ENCODE measurements at regions not wholly inside any gene's neighbourhood (a gene's known extent, or its start where the extent isn't known, plus 50 kb on each side); places are given as distances from the start of the nearest gene placed in this dataset.

GRCh38 chr11:44388828-44389657 lies 79.1 kb upstream of the ALX4 start:
- TF ChIP-seq CTCF (conservative IDR thresholded peaks at IDR 0.05 in 1 of 2, IDR thresholded peaks at IDR 0.05 in 1 of 2; ENCODE audit: low read depth in 1 of 2, low read length in 2 of 2) = no peak
- no peak for TF ChIP-seq EZH2 (IDR thresholded peaks at IDR 0.05; ENCODE audit: low read length, missing control alignments)

Measured in fibroblast of lung (primary cell).